Middle frontal gyrus (tissue), 1 donor: ENCODE measurements at regions not wholly inside any gene's neighbourhood (a gene's known extent, or its start where the extent isn't known, plus 50 kb on each side); places are given as distances from the start of the nearest gene placed in this dataset.

Source experiments
- DNase-seq: peaks from one replicate; pipeline ENCODE4 v3.0.0-alpha.2; 2015; ENCODE audit warnings: low spot score; ENCODE audit errors: extremely low spot score

- no peak for DNase-seq
These were observed 870.7 kb upstream of the ADGRL2 start for GRCh38 chr1:80929868-80930508.

- no peak for DNase-seq
These were observed 874.2 kb upstream of the ADGRL2 start for GRCh38 chr1:80926531-80926930.

- DNase-seq: no peak
These were observed 875.5 kb upstream of the ADGRL2 start for GRCh38 chr1:80925130-80925805.

GRCh38 chr1:80924290-80924689, 876.4 kb upstream of the ADGRL2 start:
- no peak for DNase-seq

- DNase-seq: no peak
These were observed 877.8 kb upstream of the ADGRL2 start for GRCh38 chr1:80922906-80923305.

GRCh38 chr1:80919426-80919825, 881.3 kb upstream of the ADGRL2 start:
- no peak for DNase-seq

GRCh38 chr1:80918380-80918779, 882.4 kb upstream of the ADGRL2 start:
- no peak for DNase-seq

GRCh38 chr1:80917826-80918225, 882.9 kb upstream of the ADGRL2 start:
- DNase-seq: no peak

- DNase-seq: no peak
These were observed 883.5 kb upstream of the ADGRL2 start for GRCh38 chr1:80917225-80917624.

GRCh38 chr1:80915491-80915890, 885.2 kb upstream of the ADGRL2 start:
- no peak for DNase-seq

GRCh38 chr1:80910426-80910825, 890.3 kb upstream of the ADGRL2 start:
- DNase-seq: no peak

- DNase-seq: no peak
These were observed 891.5 kb upstream of the ADGRL2 start for GRCh38 chr1:80909172-80909784.

GRCh38 chr1:80896781-80897356, 903.9 kb upstream of the ADGRL2 start:
- DNase-seq: no peak

- DNase-seq: no peak
These were observed 905.8 kb upstream of the ADGRL2 start for GRCh38 chr1:80894921-80895320.

GRCh38 chr1:80893115-80893514, 907.6 kb upstream of the ADGRL2 start:
- peak; percentile 33 for DNase-seq

- DNase-seq: no peak
These were observed 908.2 kb upstream of the ADGRL2 start for GRCh38 chr1:80892539-80892938.

- no peak for DNase-seq
These were observed 908.9 kb upstream of the ADGRL2 start for GRCh38 chr1:80891871-80892270.

- no peak for DNase-seq
These were observed 918.2 kb upstream of the ADGRL2 start for GRCh38 chr1:80882553-80882952.

GRCh38 chr1:80878343-80878742, 922.4 kb upstream of the ADGRL2 start:
- no peak for DNase-seq

GRCh38 chr1:80876035-80876434, 924.7 kb upstream of the ADGRL2 start:
- DNase-seq: no peak

- no peak for DNase-seq
These were observed 931.4 kb upstream of the ADGRL2 start for GRCh38 chr1:80869299-80869698.

- DNase-seq: no peak
These were observed 952.8 kb upstream of the ADGRL2 start for GRCh38 chr1:80847904-80848303.
